Hepatocyte (in vitro differentiated cells): ENCODE measurements at regions not wholly inside any gene's neighbourhood (a gene's known extent, or its start where the extent isn't known, plus 50 kb on each side); places are given as distances from the start of the nearest gene placed in this dataset.

Experiments used
- CTCF ChIP-seq: fragments of 200-600 bp; sonication (generic); IDR thresholded peaks from 2 replicates; pipeline ENCODE4 v1.5.1; 2016; ENCODE audit warnings: antibody characterized with exemption, mild to moderate bottlenecking; ENCODE audit not compliant: poor library complexity
- EZH2 ChIP-seq: fragments of 200-600 bp; sonication (generic); IDR thresholded peaks from 2 replicates; pipeline ENCODE4 v1.6.1; 2016; ENCODE audit warnings: antibody characterized with exemption, mild to moderate bottlenecking, borderline replicate concordance
- EZH2phosphoT487 ChIP-seq: fragments of 200-600 bp; sonication (generic); IDR thresholded peaks from one replicate; pipeline ENCODE4 v1.6.1; 2018; ENCODE audit warnings: antibody characterized with exemption, mild to moderate bottlenecking, low read depth, moderate library complexity; ENCODE audit not compliant: unreplicated experiment, severe bottlenecking

GRCh38 chr1:38301040-38301439, 254.4 kb upstream of the POU3F1 start:
- no peak for TF ChIP-seq CTCF
- TF ChIP-seq EZH2phosphoT487: no peak
- no peak for TF ChIP-seq EZH2
